ENCODE measurements at regions not wholly inside any gene's neighbourhood (a gene's known extent, or its start where the extent isn't known, plus 50 kb on each side); places are given as distances from the start of the nearest gene placed in this dataset.
A peak's percentile ranks its signal among the peaks of the same experiment; 100 is the strongest.

GRCh38 chr20:10771435-10772140 lies 97.8 kb upstream of the JAG1 start:
- no peak for DNase-seq

- DNase-seq = no peak
These were observed 100.7 kb upstream of the JAG1 start for GRCh38 chr20:10774357-10774943.

GRCh38 chr20:10777710-10778109 lies 103.9 kb upstream of the JAG1 start:
- DNase-seq = no peak

GRCh38 chr20:10779911-10780310 lies 106.1 kb upstream of the JAG1 start:
- DNase-seq = no peak

DNA sequence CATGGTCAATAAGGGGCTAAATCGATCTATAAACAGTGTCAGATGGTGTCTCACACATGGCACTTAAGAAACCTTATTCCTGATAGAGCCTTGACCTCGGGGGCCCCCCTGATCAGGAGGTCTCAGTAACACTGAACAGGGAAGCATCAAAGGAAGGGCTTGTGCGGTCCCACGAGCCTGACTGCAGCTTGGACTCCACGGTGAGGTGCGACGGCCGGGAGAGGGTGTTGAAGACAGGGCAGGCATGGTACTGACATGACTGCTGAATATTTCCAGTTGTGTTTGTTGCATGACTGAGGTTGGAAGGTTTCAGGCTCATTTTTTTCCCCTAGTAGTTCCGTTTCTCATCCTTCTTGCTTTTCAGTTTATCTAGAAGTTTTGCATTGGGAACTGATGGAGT lies 107.1 kb upstream of the JAG1 start:
- no peak for DNase-seq

DNA sequence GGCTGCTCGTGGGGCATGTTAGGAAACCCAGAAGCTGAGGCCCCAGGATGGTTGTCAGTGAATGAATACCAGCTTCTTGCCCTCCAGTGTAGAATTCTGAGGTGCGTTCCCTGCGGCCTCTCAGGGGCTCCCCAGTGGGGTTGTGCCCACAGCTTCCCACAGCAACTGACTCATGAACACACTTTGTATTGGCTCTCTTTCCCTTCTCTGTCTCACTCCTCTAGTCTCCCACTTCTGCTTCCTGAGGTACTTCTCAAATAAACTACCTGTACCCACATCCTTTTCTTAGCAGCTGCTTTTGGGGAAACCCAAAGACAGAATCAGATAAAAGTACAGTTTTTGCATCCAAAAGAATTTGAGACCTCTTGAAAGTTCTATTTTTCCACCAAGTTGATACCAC lies 107.7 kb upstream of the JAG1 start:
- DNase-seq = no peak

GRCh38 chr20:10783707-10784553 lies 110.1 kb upstream of the JAG1 start:
- no peak for DNase-seq

DNA sequence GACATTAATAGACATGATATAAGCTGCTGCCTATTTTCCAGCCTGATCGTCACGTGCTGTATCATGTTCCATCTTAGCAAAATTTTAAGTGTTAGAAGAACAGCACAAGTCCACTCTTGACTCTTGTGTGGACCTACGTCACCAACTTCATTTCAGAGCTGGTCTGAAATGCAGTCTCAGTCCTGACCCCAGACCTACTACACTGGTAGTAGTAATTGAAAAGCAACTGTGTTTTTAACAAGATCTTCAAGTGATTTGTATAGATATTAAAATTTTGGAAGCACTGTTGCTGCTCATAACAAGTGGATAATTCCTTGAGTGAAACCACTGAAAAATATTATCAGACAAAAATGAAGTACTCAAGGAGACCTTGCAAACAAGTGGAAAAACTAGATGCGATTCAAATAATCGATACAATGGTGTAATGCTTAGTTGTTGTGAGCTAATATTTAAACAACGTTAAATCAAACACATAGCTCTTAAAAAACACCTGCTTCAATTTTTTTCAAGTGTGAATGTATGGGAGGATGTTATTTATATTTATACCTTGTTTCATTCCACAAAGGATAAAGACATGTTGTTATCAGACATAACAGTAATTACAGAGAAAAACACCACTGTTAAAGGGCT lies 110.9 kb upstream of the JAG1 start:
- DNase-seq = no peak

DNA sequence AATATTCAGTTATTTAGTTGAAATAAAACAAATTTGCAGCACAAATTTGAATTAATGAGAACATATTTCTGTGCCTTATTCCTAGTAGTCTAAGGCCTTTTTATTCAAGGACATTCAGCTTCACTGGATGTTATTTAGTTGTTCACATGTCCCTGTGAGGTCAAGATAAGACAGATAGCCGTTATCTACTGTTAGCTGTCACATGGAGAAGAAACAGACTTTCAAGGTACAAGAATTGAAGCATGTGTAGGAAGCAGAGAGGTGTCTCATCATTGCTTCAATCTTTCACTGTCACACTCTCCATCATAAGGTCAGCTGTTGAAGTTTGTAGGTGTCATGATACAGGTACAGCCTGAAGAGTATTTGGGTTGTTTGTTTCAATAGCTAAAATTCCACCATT lies 112.9 kb upstream of the JAG1 start:
- no peak for DNase-seq

GRCh38 chr20:10788055-10788454 lies 114.3 kb upstream of the JAG1 start:
- DNase-seq = no peak

- no peak for DNase-seq
These were observed 115.1 kb upstream of the JAG1 start for GRCh38 chr20:10788877-10789276.

GRCh38 chr20:10789386-10789785 lies 115.6 kb upstream of the JAG1 start:
- no peak for DNase-seq

DNA sequence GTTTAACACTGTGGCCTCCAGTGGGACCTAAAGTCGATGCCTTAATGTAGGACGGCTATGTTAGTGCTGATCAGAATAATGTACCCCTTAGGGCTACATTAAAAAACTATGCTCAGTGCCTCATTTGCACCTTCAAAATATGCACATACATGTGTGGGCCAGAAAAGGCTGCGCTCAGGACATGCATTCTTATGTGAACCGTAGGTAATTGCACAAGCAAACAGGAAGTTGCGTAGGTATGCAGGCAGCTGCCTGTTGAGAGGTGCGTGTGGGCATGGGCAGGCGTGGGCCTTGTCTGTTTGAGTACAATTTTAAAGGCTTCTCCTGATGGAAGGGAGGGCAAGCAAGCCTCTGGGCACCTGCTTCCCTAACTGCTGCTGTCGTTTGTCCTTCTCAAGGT lies 116.2 kb upstream of the JAG1 start:
- peak; percentile 9 for DNase-seq

GRCh38 chr20:10792291-10792690 lies 118.5 kb upstream of the JAG1 start:
- no peak for DNase-seq

- no peak for DNase-seq
These were observed 120.0 kb upstream of the JAG1 start for GRCh38 chr20:10793766-10794165.

DNA sequence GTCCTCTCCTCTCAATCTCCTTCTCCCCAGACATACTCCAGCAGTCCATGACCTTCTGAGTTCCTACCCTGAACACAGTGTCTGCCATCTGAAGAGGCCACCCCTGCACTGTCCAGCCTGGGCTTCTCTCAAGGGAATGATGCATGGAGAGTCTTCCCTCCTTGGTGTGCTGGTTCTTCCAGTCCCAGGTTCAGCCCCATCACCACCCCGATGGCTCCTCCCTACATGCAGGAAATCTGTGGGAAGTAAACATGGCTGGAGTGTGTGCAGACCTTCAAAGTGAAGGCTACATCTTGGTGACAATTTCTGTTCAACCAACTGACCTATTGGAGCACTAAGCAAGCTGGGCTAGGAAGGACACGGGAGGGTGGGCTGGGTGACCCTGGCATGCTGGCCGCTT lies 121.0 kb upstream of the JAG1 start:
- DNase-seq = no peak

DNA sequence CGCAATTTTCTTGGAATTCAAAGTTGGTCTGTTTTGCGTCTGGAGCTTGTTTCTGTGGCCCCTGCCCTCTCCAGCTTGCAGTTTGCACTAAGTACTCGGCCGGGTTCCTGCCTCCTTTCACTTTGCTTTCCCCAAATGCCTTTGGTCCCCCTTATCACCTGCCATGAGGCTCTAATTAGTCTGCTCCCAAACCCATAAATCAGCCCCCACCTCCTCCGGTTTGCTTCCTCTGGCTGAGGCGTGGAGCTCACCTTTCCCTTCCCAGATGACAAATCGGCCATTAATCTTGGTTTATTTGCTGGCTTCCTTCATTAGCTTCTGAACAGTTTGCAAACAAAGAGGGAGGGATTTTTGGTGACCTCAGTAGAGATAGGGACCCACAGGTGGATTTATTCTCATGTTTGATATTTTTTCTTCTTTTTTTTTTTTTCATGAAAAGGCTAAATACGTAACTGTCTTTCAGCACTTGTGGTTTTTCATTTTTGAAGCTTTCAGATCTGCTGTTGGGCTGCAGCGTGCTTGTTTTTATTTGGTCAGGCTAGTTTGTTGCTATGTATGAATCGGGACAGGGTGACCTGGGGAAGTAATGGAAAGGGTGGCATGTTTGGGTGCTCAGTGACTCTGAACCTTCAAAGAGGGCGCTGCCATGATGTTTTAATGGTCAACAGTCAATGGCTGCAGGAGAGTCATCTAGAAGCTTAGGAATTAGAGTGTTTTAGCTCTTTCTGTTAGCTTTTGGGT lies 121.7 kb upstream of the JAG1 start:
- DNase-seq = no peak

DNA sequence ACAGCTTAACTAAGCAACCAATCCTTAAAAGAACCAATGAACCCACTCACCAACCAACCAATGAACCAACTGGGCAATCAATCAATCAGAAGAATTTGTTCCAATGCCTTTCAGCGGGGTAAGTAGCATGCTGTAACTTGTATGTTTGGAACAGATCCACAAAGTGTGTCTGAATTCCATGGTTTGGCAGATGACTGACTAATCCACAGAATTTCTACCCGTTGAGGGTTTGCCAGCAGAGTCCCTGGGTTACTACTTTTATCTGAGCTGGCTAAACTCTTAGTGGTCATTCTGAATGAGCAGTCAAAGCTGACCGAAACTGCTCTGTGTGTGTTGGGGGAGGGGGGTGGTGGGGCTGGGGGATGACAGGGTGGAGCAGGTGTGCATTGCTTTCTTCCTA lies 125.0 kb upstream of the JAG1 start:
- DNase-seq = no peak

- DNase-seq = no peak
These were observed 125.9 kb upstream of the JAG1 start for GRCh38 chr20:10799735-10800134.

- DNase-seq = no peak
These were observed 126.5 kb upstream of the JAG1 start for GRCh38 chr20:10800288-10800687.

GRCh38 chr20:10802236-10802635 lies 128.4 kb upstream of the JAG1 start:
- no peak for DNase-seq

- no peak for DNase-seq
These were observed 132.0 kb upstream of the JAG1 start for GRCh38 chr20:10805764-10806163.

DNA sequence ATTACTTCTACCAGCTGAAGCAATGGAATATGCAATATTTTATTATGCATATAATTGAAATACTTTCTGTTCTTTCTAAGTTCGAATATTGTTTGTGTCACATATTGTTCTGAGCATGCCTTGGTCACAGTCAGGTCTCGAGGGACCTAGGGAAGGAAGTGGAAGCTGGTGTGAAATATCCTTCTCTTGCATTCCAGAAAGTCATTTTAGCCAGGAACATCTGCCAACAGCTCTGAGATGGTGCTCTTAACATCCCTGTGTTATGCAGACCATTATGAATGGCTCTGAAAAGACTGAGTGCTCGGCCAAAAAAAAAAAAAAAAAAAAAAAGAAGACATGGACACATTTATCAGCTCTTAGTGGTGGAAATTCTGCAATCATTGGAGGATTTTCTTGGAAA lies 132.7 kb upstream of the JAG1 start:
- no peak for DNase-seq

All from GF-D8 (cell line).